Mesothelial cell of epicardium (in vitro differentiated cells): ENCODE measurements at regions not wholly inside any gene's neighbourhood (a gene's known extent, or its start where the extent isn't known, plus 50 kb on each side); places are given as distances from the start of the nearest gene placed in this dataset.

Experiments used
- DNase-seq, 2 experiments: peaks; one replicate each; pipeline ENCODE4 v3.0.0; 2021; ENCODE audit warnings: low spot score in 2 of 2; ENCODE audit not compliant: unreplicated experiment in 2 of 2
- H3K27ac Mint-ChIP-seq: 2 replicates; pipeline ENCODE4 v1.8.0; 2021; ENCODE audit warnings: mixed read lengths
- H3K27me3 Mint-ChIP-seq: 2 replicates; pipeline ENCODE4 v1.8.0; 2021; ENCODE audit warnings: low read depth, mixed read lengths
- H3K36me3 Mint-ChIP-seq: 2 replicates; pipeline ENCODE4 v1.8.0; 2021; ENCODE audit warnings: mixed read lengths
- H3K4me1 Mint-ChIP-seq: 2 replicates; pipeline ENCODE4 v1.8.0; 2021; ENCODE audit warnings: mixed read lengths
- H3K4me3 Mint-ChIP-seq: 2 replicates; pipeline ENCODE4 v1.8.0; 2021; ENCODE audit warnings: mild to moderate bottlenecking, moderate library complexity, mixed read lengths
- H3K9me3 Mint-ChIP-seq: 2 replicates; pipeline ENCODE4 v1.8.0; 2021; ENCODE audit warnings: mixed read lengths
- TF ChIP-seq, protein P1 (sequence below): fragments of 200-600 bp; sonication (generic); IDR thresholded peaks from one replicate; pipeline ENCODE4 v1.5.0; 2021; ENCODE audit warnings: antibody characterized with exemption; ENCODE audit not compliant: unreplicated experiment

- H3K4me1 Mint-ChIP-seq, result no peaks in the 10 kb centered on the region
- H3K4me3 Mint-ChIP-seq, result no peak overlapping the region
- H3K27ac Mint-ChIP-seq, result no peak overlapping the region
- no peaks in the 10 kb centered on the region for H3K36me3 Mint-ChIP-seq
- H3K27me3 Mint-ChIP-seq, result peaks cover 64% of the 10 kb centered on the region
- no peaks in the 10 kb centered on the region for H3K9me3 Mint-ChIP-seq
- TF ChIP-seq, protein P1, sequence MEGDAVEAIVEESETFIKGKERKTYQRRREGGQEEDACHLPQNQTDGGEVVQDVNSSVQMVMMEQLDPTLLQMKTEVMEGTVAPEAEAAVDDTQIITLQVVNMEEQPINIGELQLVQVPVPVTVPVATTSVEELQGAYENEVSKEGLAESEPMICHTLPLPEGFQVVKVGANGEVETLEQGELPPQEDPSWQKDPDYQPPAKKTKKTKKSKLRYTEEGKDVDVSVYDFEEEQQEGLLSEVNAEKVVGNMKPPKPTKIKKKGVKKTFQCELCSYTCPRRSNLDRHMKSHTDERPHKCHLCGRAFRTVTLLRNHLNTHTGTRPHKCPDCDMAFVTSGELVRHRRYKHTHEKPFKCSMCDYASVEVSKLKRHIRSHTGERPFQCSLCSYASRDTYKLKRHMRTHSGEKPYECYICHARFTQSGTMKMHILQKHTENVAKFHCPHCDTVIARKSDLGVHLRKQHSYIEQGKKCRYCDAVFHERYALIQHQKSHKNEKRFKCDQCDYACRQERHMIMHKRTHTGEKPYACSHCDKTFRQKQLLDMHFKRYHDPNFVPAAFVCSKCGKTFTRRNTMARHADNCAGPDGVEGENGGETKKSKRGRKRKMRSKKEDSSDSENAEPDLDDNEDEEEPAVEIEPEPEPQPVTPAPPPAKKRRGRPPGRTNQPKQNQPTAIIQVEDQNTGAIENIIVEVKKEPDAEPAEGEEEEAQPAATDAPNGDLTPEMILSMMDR, result no peak
- DNase-seq, result no peak
Measured at GRCh38 chr13:112229992-112230872, 145.9 kb upstream of the SPACA7 start.

- no peaks in the 10 kb centered on the region for H3K9me3 Mint-ChIP-seq
- no peak for DNase-seq
- H3K4me1 Mint-ChIP-seq, result no peaks in the 10 kb centered on the region
- H3K27ac Mint-ChIP-seq, result no peak overlapping the region
- H3K27me3 Mint-ChIP-seq, result peaks cover 67% of the 10 kb centered on the region
- no peak overlapping the region for H3K4me3 Mint-ChIP-seq
- no peaks in the 10 kb centered on the region for H3K36me3 Mint-ChIP-seq
- TF ChIP-seq, protein P1, result no peak
Measured at GRCh38 chr13:112231451-112232083, 144.6 kb upstream of the SPACA7 start.

DNA sequence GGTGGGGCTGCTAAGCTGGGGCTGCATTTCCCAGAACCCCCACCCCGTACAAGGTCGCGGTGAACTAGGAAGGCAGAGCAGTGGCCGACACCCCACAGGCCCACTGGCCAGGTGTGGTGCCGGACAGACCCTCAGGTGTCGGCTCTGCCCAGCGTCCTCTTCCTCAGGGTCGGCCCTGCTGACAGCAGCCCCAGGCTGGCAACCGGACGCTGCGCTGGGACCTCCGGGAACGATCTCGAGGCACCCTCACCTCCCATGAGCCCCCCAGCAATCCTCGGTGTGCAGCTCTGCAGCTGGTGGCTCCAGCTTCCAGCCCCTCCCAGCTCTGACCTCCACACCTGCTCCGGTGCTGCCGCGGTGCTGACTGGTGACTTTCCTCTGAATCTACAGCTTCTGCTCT is 142.9 kb upstream of the SPACA7 start:
- DNase-seq, result no peak
- no peak overlapping the region for H3K27ac Mint-ChIP-seq
- H3K4me3 Mint-ChIP-seq, result no peak overlapping the region
- peaks cover 64% of the 10 kb centered on the region for H3K27me3 Mint-ChIP-seq
- H3K36me3 Mint-ChIP-seq, result no peaks in the 10 kb centered on the region
- TF ChIP-seq, protein P1, result no peak
- peaks cover 7% of the 10 kb centered on the region for H3K9me3 Mint-ChIP-seq
- H3K4me1 Mint-ChIP-seq, result no peaks in the 10 kb centered on the region

DNA sequence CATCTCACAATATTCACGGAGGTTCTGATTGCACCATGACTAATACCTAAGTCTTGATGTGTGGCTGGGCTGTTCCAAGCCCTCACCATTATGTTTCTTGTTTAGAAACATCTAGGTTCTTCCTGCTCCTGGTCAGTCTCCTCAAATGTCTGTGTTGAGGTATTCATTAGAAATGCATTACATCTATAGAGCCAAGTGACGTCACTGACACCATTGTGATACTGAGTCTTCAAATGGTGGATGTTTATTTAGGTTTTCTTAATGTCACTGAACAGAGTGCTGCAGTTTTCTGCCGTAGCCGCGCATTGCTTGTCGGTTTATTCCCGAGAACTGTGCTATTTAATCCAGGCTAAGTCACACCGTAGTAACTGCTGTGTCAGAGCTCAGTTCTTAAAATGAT is 142.4 kb upstream of the SPACA7 start:
- Mint-ChIP-seq H3K4me1 (no peaks in the 10 kb centered on the region), H3K9me3 (peaks cover 7% of the 10 kb centered on the region), H3K4me3 (no peak overlapping the region), H3K27me3 (peaks cover 64% of the 10 kb centered on the region), H3K27ac (no peak overlapping the region), H3K36me3 (no peaks in the 10 kb centered on the region)
- TF ChIP-seq, protein P1, result no peak
- no peak for DNase-seq

DNA sequence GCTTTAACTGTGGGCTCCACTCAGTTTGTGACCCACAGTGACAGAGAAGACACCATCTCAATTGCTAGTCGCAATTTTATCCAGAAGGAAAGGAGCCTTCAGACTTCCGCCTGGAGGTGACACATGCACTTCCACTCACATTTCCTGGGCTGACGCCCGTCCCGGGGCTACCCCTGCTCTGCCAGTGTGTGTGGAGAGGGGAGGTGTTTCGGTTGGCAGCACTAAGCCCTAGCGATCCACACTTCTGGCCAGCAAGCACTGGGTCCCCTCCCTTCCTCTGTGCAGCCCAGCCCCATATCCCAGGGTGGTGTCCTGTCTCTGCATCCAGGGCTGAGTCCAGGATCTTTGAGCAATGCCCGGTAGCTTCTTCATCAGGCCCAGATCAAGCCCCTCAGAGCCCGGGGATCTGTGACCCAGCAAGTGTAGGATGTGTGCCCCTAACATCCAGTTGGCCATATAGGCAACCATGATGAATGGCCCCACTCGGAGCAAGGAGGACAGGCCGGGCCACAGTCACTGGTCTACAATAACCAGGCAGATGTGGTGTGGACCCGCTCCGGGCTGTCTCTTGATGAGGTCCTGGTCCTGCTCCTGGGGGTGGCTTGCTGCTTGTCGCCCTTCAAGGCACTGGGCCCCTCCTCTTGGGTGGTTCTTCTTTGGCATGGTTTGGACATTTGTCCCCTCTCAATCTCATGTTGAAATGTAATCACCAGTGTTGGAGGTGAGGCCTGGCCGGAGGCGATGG is 141.9 kb upstream of the SPACA7 start:
- H3K4me1 Mint-ChIP-seq, result no peaks in the 10 kb centered on the region
- H3K27me3 Mint-ChIP-seq, result peaks cover 60% of the 10 kb centered on the region
- no peak overlapping the region for H3K4me3 Mint-ChIP-seq
- TF ChIP-seq, protein P1, result no peak
- H3K36me3 Mint-ChIP-seq, result no peaks in the 10 kb centered on the region
- peaks cover 7% of the 10 kb centered on the region for H3K9me3 Mint-ChIP-seq
- DNase-seq, result no peak
- no peak overlapping the region for H3K27ac Mint-ChIP-seq
